ENCODE measurements at regions not wholly inside any gene's neighbourhood (a gene's known extent, or its start where the extent isn't known, plus 50 kb on each side); places are given as distances from the start of the nearest gene placed in this dataset.
"Not testable (repeated sequence)": the region's sequence is repeated elsewhere in the genome, so short reads cannot be mapped to it uniquely, and the experiment has no call there.

DNA sequence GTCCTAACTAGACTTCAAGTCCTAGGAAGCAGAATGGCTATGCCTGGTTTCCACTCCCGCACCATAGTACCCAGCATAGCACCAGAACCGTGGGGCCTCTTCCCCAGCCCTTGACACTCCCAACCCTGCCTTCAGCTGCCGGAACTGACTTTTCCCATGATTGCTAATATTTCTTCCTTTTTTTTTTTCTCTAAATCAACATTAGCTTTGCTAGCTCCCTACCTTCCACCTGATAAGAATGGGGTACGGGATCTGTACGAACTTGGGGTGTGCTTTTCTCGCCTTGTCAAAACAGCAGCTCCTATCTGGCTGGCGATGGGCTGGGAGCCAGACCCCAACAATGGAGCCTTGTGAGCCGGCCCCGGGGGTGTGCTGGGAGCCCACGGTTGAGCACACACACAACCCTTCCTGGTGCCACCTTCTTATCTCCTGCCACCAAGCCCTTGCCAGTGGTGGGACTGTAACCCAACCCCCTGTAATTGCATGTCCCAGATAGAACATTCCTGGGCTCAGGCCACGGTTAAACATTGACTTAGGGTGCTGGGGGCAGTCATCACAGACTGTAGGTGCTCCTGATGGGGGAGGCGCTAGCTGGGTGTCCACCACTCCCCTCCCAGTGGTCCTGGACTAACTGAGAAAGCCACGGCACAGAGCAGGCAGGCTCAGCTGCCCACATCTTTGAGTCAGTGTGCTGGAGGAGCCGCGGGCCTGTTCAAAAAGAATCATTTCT lies 213.0 kb upstream of the HAAO start:
- Mint-ChIP-seq H3K4me3 (no peak overlapping the region), H3K27me3 (ENCODE audit: low read depth, poor library complexity) (peaks cover 5% of the 10 kb centered on the region), H3K36me3 (ENCODE audit: low read depth) (no peaks in the 10 kb centered on the region), H3K27ac (peak overlapping the region; percentile 43), H3K9me3 (peaks cover 20% of the 10 kb centered on the region), H3K4me1 (peaks cover 29% of the 10 kb centered on the region)
- TF ChIP-seq, protein P1, sequence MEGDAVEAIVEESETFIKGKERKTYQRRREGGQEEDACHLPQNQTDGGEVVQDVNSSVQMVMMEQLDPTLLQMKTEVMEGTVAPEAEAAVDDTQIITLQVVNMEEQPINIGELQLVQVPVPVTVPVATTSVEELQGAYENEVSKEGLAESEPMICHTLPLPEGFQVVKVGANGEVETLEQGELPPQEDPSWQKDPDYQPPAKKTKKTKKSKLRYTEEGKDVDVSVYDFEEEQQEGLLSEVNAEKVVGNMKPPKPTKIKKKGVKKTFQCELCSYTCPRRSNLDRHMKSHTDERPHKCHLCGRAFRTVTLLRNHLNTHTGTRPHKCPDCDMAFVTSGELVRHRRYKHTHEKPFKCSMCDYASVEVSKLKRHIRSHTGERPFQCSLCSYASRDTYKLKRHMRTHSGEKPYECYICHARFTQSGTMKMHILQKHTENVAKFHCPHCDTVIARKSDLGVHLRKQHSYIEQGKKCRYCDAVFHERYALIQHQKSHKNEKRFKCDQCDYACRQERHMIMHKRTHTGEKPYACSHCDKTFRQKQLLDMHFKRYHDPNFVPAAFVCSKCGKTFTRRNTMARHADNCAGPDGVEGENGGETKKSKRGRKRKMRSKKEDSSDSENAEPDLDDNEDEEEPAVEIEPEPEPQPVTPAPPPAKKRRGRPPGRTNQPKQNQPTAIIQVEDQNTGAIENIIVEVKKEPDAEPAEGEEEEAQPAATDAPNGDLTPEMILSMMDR (IDR thresholded peaks at IDR 0.05) = no peak
- no peak for DNase-seq

DNA sequence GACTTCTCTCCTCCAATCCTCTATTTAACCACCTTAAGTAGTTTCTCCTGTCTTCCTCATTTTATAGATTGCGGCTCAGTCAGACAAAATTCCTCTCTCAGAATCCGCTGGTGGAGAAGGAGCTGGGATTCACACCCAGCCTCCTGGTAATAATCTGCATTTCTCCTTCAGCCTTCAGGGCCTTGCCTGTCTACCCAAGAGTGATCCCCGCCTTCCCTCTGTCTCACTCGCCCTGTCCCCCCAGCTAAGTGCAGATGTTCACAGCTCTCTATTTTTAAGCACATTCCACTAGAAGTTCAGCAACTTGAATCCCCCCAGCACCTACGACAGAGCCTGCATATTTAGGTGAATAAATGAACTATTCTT lies 212.5 kb upstream of the HAAO start:
- TF ChIP-seq, protein P1 (IDR thresholded peaks at IDR 0.05) = no peak
- H3K36me3 Mint-ChIP-seq (ENCODE audit: low read depth) = no peaks in the 10 kb centered on the region
- peaks cover 25% of the 10 kb centered on the region for H3K4me1 Mint-ChIP-seq
- H3K9me3 Mint-ChIP-seq = peaks cover 20% of the 10 kb centered on the region
- H3K27ac Mint-ChIP-seq = peak overlapping the region; percentile 43
- peaks cover 8% of the 10 kb centered on the region for H3K27me3 Mint-ChIP-seq (ENCODE audit: low read depth, poor library complexity)
- no peak for DNase-seq
- H3K4me3 Mint-ChIP-seq = no peak overlapping the region

DNA sequence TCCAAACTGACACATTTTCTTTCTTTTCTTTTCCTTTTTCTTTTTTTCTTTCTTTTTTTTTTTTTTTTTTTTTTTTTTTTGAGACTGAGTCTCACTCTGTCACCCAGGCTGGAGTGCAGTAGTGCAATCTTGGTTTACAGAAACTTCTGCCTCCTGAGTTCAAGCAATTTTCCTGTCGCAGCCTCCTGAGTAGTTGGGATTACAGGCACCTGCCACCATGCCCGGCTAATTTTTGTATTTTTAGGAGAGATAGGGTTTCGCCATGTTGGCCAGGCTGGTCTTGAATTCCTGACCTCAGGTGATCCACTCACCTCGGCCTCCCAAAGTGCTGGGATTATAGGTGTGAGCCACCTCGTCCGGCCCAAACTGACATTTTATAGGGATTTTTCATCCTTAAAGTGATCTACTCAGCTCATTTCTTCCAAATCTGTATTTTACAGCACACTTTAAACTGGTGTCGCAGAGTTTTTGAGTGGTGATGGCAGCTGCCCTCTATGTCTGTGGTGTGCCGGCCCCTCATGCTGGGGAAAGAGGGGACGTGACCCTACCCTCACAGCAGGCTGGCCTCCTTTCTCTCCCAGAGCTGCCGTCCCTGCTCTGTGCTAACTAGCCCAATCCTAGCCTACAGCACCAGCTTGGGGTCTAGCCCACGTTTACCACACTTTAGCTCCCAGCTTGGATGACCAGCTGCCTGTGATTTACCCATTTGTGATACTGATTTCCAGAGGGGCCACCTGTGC lies 211.9 kb upstream of the HAAO start:
- not testable (repeated sequence) for DNase-seq; H3K27me3 Mint-ChIP-seq (ENCODE audit: low read depth, poor library complexity); H3K36me3 Mint-ChIP-seq (ENCODE audit: low read depth); H3K4me3 Mint-ChIP-seq
- Mint-ChIP-seq H3K27ac (peak overlapping the region; percentile 21), H3K4me1 (peaks cover 25% of the 10 kb centered on the region), H3K9me3 (peaks cover 20% of the 10 kb centered on the region)

DNA sequence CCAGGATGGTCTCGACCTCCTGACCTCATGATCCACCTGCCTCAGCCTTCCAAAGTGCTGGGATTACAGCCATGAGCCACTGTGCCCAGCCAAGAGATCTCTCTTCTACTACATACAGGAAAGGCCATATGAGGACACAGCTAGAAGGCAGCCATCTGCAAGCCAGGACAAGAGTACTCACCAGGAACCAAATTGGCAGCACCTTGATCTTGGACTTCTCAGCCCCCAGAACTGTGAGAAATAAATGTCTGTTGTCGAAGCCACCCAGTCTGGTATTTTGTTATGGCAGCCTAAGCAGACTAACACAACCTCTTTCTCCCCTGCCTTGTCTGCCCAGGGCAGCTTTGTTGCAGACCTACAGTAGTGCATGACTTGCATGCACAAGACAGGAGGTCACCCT lies 211.3 kb upstream of the HAAO start:
- H3K9me3 Mint-ChIP-seq = peaks cover 17% of the 10 kb centered on the region
- peaks cover 25% of the 10 kb centered on the region for H3K4me1 Mint-ChIP-seq
- no peak overlapping the region for H3K27ac Mint-ChIP-seq

DNA sequence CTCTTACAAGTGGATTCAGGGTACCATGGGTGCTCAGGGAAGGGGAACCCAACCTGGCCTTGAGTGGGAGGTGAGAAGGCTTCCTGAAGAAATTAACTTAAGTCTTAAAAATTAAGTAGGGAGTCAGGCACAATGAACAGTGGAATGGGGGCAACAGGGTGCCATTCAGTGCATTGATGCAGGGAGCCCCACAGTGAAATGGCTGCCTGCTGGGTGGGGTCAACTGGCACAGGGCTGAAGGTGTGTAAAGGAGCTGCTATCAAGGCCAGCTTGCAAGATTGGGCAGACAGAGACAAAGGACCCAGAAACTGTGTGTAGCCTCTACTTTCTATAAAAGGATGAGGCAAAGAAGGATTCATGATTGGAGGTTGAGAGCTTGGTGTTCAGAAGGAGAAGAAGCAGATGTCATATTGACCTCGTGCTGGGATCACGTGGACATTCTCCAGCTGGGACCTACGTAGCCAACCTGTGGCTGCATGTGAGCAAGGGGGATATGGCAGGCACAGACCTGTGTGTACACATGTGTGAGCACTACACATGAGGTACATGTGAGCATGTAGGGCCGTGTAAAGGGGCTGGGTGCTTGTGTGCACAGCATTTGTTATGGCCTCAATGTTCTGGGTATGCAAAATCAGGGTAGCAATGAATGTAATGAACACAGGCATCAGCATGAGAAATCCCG lies 209.5 kb upstream of the HAAO start:
- DNase-seq = no peak
- Mint-ChIP-seq H3K9me3 (peaks cover 10% of the 10 kb centered on the region), H3K4me3 (no peak overlapping the region), H3K36me3 (ENCODE audit: low read depth) (no peaks in the 10 kb centered on the region), H3K27ac (no peak overlapping the region), H3K4me1 (peaks cover 25% of the 10 kb centered on the region), H3K27me3 (ENCODE audit: low read depth, poor library complexity) (peaks cover 8% of the 10 kb centered on the region)
- TF ChIP-seq, protein P1 (IDR thresholded peaks at IDR 0.05) = no peak

More for the DNA sequence above, 211.3 kb upstream of the HAAO start:
- H3K27me3 Mint-ChIP-seq (ENCODE audit: low read depth, poor library complexity) = peaks cover 8% of the 10 kb centered on the region
- no peak overlapping the region for H3K4me3 Mint-ChIP-seq
- TF ChIP-seq, protein P1 (IDR thresholded peaks at IDR 0.05) = no peak
- H3K36me3 Mint-ChIP-seq (ENCODE audit: low read depth) = no peaks in the 10 kb centered on the region
- DNase-seq = no peak

DNA sequence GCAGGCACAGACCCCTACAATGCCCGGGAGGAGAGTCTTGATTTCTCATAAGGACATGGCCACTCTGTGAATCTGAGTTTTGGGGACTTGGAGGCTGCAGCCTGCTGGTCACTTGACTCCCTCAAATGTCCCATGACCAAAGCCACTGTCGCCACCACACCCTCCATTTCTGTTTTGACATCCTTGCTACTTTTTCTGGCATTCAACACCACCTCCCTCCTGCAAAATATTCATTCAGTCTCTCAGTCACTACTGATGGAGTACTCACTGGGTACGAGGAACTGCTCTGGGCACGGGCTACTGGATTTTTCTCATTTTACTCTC lies 208.6 kb upstream of the HAAO start:
- H3K36me3 Mint-ChIP-seq (ENCODE audit: low read depth) = no peaks in the 10 kb centered on the region
- H3K4me1 Mint-ChIP-seq = peaks cover 22% of the 10 kb centered on the region
- H3K9me3 Mint-ChIP-seq = peaks cover 16% of the 10 kb centered on the region
- no peak overlapping the region for H3K4me3 Mint-ChIP-seq
- TF ChIP-seq, protein P1 (IDR thresholded peaks at IDR 0.05) = no peak
- DNase-seq = no peak
- no peak overlapping the region for H3K27ac Mint-ChIP-seq
- H3K27me3 Mint-ChIP-seq (ENCODE audit: low read depth, poor library complexity) = peaks cover 8% of the 10 kb centered on the region

All from nephron progenitor cell (in vitro differentiated cells).